ENCODE measurements at regions not wholly inside any gene's neighbourhood (a gene's known extent, or its start where the extent isn't known, plus 50 kb on each side); places are given as distances from the start of the nearest gene placed in this dataset.
"Not testable (repeated sequence)": the region's sequence is repeated elsewhere in the genome, so short reads cannot be mapped to it uniquely, and the experiment has no call there.

- H3K36me3 ChIP-seq (ENCODE audit: low read depth); H3K27ac ChIP-seq; H3K9me2 ChIP-seq (ENCODE audit: insufficient read depth); H3K4me2 ChIP-seq (ENCODE audit: unreplicated experiment); H3K27me3 ChIP-seq (replicated peaks; ENCODE audit: insufficient read depth); H3K4me1 ChIP-seq (ENCODE audit: insufficient read depth); H3F3A ChIP-seq (ENCODE audit: insufficient read depth); H3K79me2 ChIP-seq (ENCODE audit: insufficient read depth); H3K9me3 ChIP-seq (ENCODE audit: low read depth); in situ Hi-C loops (cut with MboI); H3K4me3 ChIP-seq; H3K9ac ChIP-seq; DNase-seq; H4K20me1 ChIP-seq (ENCODE audit: insufficient read depth); H2AFZ ChIP-seq: not testable (repeated sequence)
- 17 to 68% methylated on average over 1 to 2 of the region's 2 CpGs for WGBS, 2 experiments (ENCODE audit: low coverage in 1 of 2, low lambda C conversion rate in 2 of 2, missing lambda C conversion rate in 2 of 2)
These were observed 207.8 kb downstream of the USP6NL start for GRCh38 chr10:11403646-11404045.

- in situ Hi-C loops (cut with MboI): no loop called here
- no peak for DNase-seq
- H3K36me3 ChIP-seq (ENCODE audit: low read depth): no peaks in the 10 kb centered on the region
- no peaks in the 10 kb centered on the region for H3F3A ChIP-seq (ENCODE audit: insufficient read depth)
- H4K20me1 ChIP-seq (ENCODE audit: insufficient read depth): no peaks in the 10 kb centered on the region
- H3K79me2 ChIP-seq (ENCODE audit: insufficient read depth): no peaks in the 10 kb centered on the region
- WGBS, 2 experiments (ENCODE audit: low coverage in 1 of 2, low lambda C conversion rate in 2 of 2, missing lambda C conversion rate in 2 of 2): 67 to 72% methylated on average over 11 of the region's 11 CpGs
- no peak for TF ChIP-seq EZH2phosphoT487 (IDR thresholded peaks at IDR 0.05; ENCODE audit: insufficient read depth, low read depth)
- TF ChIP-seq EZH2 (IDR thresholded peaks at IDR 0.05; ENCODE audit: insufficient read depth, poor library complexity, severe bottlenecking): no peak
- H3K9me3 ChIP-seq (ENCODE audit: low read depth): no peaks in the 10 kb centered on the region
- no peak overlapping the region for H3K27ac ChIP-seq
- no peak overlapping the region for H3K4me3 ChIP-seq
- no peak overlapping the region for H3K9ac ChIP-seq
- no peaks in the 10 kb centered on the region for H3K27me3 ChIP-seq (replicated peaks; ENCODE audit: insufficient read depth)
- no peaks in the 10 kb centered on the region for H3K4me1 ChIP-seq (ENCODE audit: insufficient read depth)
- no peaks in the 10 kb centered on the region for H3K9me2 ChIP-seq (ENCODE audit: insufficient read depth)
- H3K4me2 ChIP-seq (ENCODE audit: unreplicated experiment): no peak overlapping the region
- H2AFZ ChIP-seq: no peak overlapping the region
These were observed 208.3 kb downstream of the USP6NL start for GRCh38 chr10:11403116-11403515.

GRCh38 chr10:11402392-11402791 is 209.1 kb downstream of the USP6NL start:
- in situ Hi-C loops (cut with MboI): no loop called here
- H3K9ac ChIP-seq: no peak overlapping the region
- H3K27me3 ChIP-seq (replicated peaks; ENCODE audit: insufficient read depth): no peaks in the 10 kb centered on the region
- H3K36me3 ChIP-seq (ENCODE audit: low read depth): no peaks in the 10 kb centered on the region
- H3K27ac ChIP-seq: no peak overlapping the region
- no peak overlapping the region for H3K4me3 ChIP-seq
- H3F3A ChIP-seq (ENCODE audit: insufficient read depth): no peaks in the 10 kb centered on the region
- 28 to 31% methylated on average over 2 of the region's 2 CpGs for WGBS, 2 experiments (ENCODE audit: low coverage in 1 of 2, low lambda C conversion rate in 2 of 2, missing lambda C conversion rate in 2 of 2)
- no peaks in the 10 kb centered on the region for H3K9me2 ChIP-seq (ENCODE audit: insufficient read depth)
- no peak overlapping the region for H2AFZ ChIP-seq
- no peaks in the 10 kb centered on the region for H3K4me1 ChIP-seq (ENCODE audit: insufficient read depth)
- DNase-seq: no peak
- TF ChIP-seq EZH2phosphoT487 (IDR thresholded peaks at IDR 0.05; ENCODE audit: insufficient read depth, low read depth) (no peak), EZH2 (IDR thresholded peaks at IDR 0.05; ENCODE audit: insufficient read depth, poor library complexity, severe bottlenecking) (no peak)
- no peaks in the 10 kb centered on the region for H4K20me1 ChIP-seq (ENCODE audit: insufficient read depth)
- no peak overlapping the region for H3K4me2 ChIP-seq (ENCODE audit: unreplicated experiment)
- H3K9me3 ChIP-seq (ENCODE audit: low read depth): no peaks in the 10 kb centered on the region
- H3K79me2 ChIP-seq (ENCODE audit: insufficient read depth): no peaks in the 10 kb centered on the region

GRCh38 chr10:11401264-11402235 is 209.9 kb downstream of the USP6NL start:
- Histone ChIP-seq H3K9me2 (ENCODE audit: insufficient read depth) (no peaks in the 10 kb centered on the region), H3K9ac (no peak overlapping the region), H3K4me1 (ENCODE audit: insufficient read depth) (no peaks in the 10 kb centered on the region), H3K27ac (no peak overlapping the region), H3K4me3 (no peak overlapping the region), H4K20me1 (ENCODE audit: insufficient read depth) (no peaks in the 10 kb centered on the region), H3K36me3 (ENCODE audit: low read depth) (no peaks in the 10 kb centered on the region), H2AFZ (no peak overlapping the region), H3F3A (ENCODE audit: insufficient read depth) (no peaks in the 10 kb centered on the region), H3K27me3 (replicated peaks; ENCODE audit: insufficient read depth) (no peaks in the 10 kb centered on the region), H3K79me2 (ENCODE audit: insufficient read depth) (no peaks in the 10 kb centered on the region), H3K4me2 (ENCODE audit: unreplicated experiment) (no peak overlapping the region), H3K9me3 (ENCODE audit: low read depth) (no peaks in the 10 kb centered on the region)
- in situ Hi-C loops (cut with MboI): no loop called here
- 36 to 43% methylated on average over 16 of the region's 16 CpGs for WGBS, 2 experiments (ENCODE audit: low coverage in 1 of 2, low lambda C conversion rate in 2 of 2, missing lambda C conversion rate in 2 of 2)
- TF ChIP-seq EZH2 (IDR thresholded peaks at IDR 0.05; ENCODE audit: insufficient read depth, poor library complexity, severe bottlenecking) (no peak), EZH2phosphoT487 (IDR thresholded peaks at IDR 0.05; ENCODE audit: insufficient read depth, low read depth) (no peak)
- DNase-seq: no peak
